ENCODE measurements at regions not wholly inside any gene's neighbourhood (a gene's known extent, or its start where the extent isn't known, plus 50 kb on each side); places are given as distances from the start of the nearest gene placed in this dataset.
A peak's percentile ranks its signal among the peaks of the same experiment; 100 is the strongest.

GRCh38 chr1:244969355-244970235 is 105.3 kb upstream of the HNRNPU start (continued):
- TF ChIP-seq, protein P1, sequence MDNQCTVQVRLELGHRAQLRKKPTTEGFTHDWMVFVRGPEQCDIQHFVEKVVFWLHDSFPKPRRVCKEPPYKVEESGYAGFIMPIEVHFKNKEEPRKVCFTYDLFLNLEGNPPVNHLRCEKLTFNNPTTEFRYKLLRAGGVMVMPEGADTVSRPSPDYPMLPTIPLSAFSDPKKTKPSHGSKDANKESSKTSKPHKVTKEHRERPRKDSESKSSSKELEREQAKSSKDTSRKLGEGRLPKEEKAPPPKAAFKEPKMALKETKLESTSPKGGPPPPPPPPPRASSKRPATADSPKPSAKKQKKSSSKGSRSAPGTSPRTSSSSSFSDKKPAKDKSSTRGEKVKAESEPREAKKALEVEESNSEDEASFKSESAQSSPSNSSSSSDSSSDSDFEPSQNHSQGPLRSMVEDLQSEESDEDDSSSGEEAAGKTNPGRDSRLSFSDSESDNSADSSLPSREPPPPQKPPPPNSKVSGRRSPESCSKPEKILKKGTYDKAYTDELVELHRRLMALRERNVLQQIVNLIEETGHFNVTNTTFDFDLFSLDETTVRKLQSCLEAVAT (IDR thresholded peaks at IDR 0.05) = peak; percentile 48 to 59; a peak in 1 of 4 replicates
- TF ChIP-seq HIVEP1 (CRISPR knock-in tag; IDR thresholded peaks at IDR 0.05) (no peak), NCOA1 (IDR thresholded peaks at IDR 0.05; ENCODE audit: low read depth) (no peak), PRMT5 (CRISPR knock-in tag; IDR thresholded peaks at IDR 0.05) (no peak), GATAD2A (IDR thresholded peaks at IDR 0.05) (no peak), GABPA (tag; conservative IDR thresholded peaks at IDR 0.05; ENCODE audit: low read depth) (peak; percentile 33; the same call in 1 of the 2 replicates), POLR2H (tag; IDR thresholded peaks at IDR 0.05; ENCODE audit: low read depth) (0 out of 2 replicates have a peak, but pooled peaks have one; percentile 18), NBN (IDR thresholded peaks at IDR 0.05; ENCODE audit: low read depth) (peak; percentile 43), HMG20A (CRISPR knock-in tag; conservative IDR thresholded peaks at IDR 0.05) (no peak), ATF3 (IDR thresholded peaks at IDR 0.05) (peak; percentile 77), ATF3 (CRISPR knock-in tag; conservative IDR thresholded peaks at IDR 0.05) (peak; percentile 50; the same call in 1 of the 2 replicates), HDAC1 (IDR thresholded peaks at IDR 0.05) (0 out of 4 replicates have a peak, but pooled peaks of 1 of the 2 experiments have one; percentile 47), TRIM25 (IDR thresholded peaks at IDR 0.05; ENCODE audit: borderline replicate concordance) (no peak), ESRRB (CRISPR knock-in tag; IDR thresholded peaks at IDR 0.05; ENCODE audit: borderline replicate concordance) (no peak), NFATC3 (IDR thresholded peaks at IDR 0.05) (no peak), ATF1 (CRISPR knock-in tag; IDR thresholded peaks at IDR 0.05) (no peak), ATF1 (tag; IDR thresholded peaks at IDR 0.05) (peak; percentile 72), DPF2 (IDR thresholded peaks at IDR 0.05) (no peak), ERF (CRISPR knock-in tag; IDR thresholded peaks at IDR 0.05) (peak; percentile 38; the same call in 1 of the 2 replicates), MCM7 (IDR thresholded peaks at IDR 0.05) (no peak), SUPT5H (IDR thresholded peaks at IDR 0.05) (peak; percentile 75), ZNF165 (CRISPR knock-in tag; IDR thresholded peaks at IDR 0.05; ENCODE audit: borderline replicate concordance) (no peak), MCM5 (IDR thresholded peaks at IDR 0.05; ENCODE audit: low read depth) (no peak), RFX1 (IDR thresholded peaks at IDR 0.05) (peak; percentile 89), GABPB1 (CRISPR knock-in tag; IDR thresholded peaks at IDR 0.05) (peak; percentile 27), ZNF174 (CRISPR knock-in tag; IDR thresholded peaks at IDR 0.05) (no peak), ZNF140 (CRISPR knock-in tag; IDR thresholded peaks at IDR 0.05) (no peak)
- TF ChIP-seq, protein P2, sequence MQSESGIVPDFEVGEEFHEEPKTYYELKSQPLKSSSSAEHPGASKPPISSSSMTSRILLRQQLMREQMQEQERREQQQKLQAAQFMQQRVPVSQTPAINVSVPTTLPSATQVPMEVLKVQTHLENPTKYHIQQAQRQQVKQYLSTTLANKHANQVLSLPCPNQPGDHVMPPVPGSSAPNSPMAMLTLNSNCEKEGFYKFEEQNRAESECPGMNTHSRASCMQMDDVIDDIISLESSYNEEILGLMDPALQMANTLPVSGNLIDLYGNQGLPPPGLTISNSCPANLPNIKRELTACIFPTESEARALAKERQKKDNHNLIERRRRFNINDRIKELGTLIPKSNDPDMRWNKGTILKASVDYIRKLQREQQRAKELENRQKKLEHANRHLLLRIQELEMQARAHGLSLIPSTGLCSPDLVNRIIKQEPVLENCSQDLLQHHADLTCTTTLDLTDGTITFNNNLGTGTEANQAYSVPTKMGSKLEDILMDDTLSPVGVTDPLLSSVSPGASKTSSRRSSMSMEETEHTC (IDR thresholded peaks at IDR 0.05) = no peak

Measured in K562 (cell line).